NCI-H2081 treated with DMSO at 0.1 percent for 48 hours (cell line): ENCODE measurements at regions not wholly inside any gene's neighbourhood (a gene's known extent, or its start where the extent isn't known, plus 50 kb on each side); places are given as distances from the start of the nearest gene placed in this dataset.

ENCODE experiments used
- DNase-seq: peaks from one replicate; lab custom pipeline; 2025; lab: John Stamatoyannopoulos, UW

DNA sequence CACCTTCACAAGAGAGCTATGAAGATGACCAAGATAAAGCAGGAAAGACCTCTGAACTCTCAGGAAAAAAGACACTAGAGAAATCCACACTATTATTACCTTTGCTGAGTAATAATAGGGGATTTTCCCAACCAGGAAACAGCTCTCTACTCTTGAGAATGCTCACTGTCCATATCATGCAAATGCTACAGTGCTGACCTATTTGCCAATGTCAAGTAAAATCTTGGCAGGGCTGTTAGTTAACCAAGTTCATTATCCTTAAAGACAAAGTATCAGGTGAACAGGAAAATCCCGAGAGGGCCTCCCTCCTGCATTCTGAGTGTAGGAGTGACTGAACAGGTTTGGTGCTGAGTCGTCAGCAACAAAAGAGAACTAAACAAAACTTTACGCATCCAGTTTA, 306.6 kb downstream of the ACTL7B start:
- DNase-seq, result no peak

DNA sequence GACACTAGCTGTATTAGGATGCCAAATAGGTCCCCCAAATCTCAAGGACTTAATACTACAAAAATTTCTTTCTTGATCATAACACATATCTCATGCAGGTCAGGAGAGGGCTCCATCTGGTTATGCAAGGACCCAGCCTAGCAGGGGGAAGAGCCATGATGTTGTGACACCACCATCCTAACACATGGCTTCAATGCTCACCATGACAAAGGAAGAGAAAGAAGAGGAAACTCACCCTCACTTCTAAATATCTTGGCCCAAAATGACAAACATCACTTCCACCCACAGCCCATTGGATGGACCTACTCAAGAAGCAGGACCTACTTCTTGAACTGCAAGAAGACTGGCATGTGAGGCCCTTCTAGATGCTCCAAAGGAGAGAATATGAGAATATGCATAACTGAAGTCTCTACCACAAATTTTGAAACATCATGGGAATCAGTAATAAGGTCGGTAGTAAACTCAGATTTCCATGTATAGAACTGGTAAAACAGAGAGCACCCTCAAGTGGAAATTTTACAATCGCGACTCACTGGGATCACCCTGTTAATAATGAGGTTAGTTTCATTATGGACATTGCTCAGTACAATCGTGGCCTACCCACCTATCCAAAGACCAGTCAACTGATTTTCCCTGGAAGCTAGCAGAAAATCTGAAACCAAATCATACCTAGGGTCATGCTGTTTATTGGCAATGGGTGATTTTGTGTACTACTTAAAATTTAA, 308.2 kb downstream of the ACTL7B start:
- DNase-seq, result no peak

DNA sequence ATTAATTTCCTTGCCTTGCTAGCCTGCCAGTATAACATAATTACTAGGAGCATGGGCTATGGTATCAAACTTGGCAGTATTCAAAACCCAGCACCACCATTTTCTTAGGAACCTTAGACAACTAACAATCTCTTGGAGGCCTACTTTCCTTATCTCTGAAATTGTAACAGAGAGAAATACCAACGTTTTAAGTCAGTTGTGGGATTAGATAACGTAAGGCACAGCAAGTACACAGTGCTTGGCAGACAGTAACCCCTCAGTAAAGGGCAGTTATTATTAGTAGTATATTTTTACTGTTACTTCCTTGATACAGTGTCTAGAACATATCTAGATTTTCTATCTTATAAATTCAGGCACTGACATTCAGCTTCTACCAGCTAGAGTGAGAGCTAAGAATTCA, 309.6 kb downstream of the ACTL7B start:
- no peak for DNase-seq

DNA sequence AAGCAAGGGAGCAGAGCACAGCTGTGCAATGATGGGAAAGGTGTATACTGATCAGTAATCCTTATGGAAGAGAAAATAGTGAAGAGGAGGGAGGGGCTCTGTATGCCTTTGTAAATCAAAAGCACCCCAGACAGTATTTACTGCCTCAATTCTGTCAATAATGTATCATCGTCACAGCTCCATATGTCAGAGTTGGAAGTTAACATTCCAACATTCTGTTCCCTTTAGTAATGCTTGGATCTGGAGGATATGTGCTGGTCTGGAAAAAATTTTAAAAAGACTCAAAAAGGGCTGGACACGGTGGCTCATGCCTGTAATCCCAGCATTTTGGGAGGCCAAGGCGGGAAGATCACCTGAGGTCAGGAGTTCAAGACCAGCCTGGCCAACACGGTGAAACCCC, 310.4 kb downstream of the ACTL7B start:
- DNase-seq, result no peak

- no peak for DNase-seq
These were observed 310.9 kb downstream of the ACTL7B start for GRCh38 chr9:108544866-108545265.

DNA sequence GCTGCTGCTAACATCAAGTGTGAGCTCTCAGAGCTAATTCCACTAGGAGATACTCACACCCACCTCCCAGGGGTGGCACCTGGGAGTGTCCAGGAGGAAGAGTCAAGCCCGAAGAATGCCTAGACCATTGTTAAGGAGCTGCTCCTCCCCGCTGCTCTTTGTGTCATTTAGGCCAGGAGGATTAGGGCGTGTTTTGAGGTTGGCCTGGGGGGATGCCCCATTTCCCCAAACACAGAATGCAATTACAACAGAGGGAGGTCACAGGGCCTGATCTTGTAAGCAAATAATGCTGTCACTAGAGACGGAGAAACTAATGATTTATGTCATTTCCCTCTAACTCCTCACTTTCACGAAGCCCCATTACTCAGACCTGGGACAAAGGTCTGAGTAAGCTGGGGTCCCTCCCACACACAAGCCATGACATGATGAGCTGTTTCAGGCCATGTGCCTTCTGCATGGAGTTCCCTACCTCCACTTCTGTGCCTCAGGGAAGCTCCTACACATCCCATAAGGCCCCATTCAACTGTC, 312.5 kb downstream of the ACTL7B start:
- no peak for DNase-seq

GRCh38 chr9:108537756-108538155, 318.0 kb downstream of the ACTL7B start:
- DNase-seq, result no peak

GRCh38 chr9:108536836-108537601, 318.8 kb downstream of the ACTL7B start:
- no peak for DNase-seq

DNA sequence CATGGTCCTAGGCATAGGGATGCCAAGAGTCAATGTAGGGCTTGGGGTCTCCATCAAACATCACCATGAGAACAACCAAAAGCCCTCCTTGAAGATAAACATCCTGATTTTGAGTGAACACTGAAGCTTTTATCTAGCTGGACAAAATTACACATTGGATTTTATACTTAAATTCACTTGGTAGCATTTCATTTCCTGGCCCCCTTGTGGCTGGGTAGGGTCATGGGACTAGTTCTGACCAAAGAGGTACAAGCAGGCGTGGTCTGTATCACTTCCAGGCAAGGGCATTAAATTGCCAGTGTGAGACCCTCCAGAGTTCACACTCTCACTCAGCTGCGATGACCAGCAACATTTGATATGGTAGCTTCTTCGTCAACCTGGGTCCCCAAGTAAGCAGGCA, 320.3 kb downstream of the ACTL7B start:
- DNase-seq, result no peak

GRCh38 chr9:108534741-108535140, 321.0 kb downstream of the ACTL7B start:
- no peak for DNase-seq

GRCh38 chr9:108530141-108530540, 325.6 kb downstream of the ACTL7B start:
- no peak for DNase-seq

DNA sequence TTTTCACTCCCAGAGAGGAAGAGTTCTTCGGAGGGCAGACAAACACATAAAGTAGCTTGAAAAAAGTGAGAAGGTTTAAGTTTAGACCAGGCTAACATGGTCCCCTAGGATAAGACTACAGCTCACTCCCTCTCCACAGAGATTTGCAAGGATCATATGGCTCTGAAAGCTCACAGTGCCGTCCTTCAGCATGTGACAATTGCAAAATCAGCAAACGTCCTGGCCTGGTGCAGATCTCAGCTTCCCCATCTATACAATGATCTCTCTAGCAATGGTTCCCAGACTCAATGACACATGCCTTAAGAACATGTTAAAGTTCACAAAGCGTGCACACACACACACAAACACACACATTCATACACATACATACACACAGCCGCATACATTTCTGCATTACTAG, 327.6 kb downstream of the ACTL7B start:
- DNase-seq, result no peak

- DNase-seq, result no peak
These were observed 329.3 kb downstream of the ACTL7B start for GRCh38 chr9:108526518-108526917.

DNA sequence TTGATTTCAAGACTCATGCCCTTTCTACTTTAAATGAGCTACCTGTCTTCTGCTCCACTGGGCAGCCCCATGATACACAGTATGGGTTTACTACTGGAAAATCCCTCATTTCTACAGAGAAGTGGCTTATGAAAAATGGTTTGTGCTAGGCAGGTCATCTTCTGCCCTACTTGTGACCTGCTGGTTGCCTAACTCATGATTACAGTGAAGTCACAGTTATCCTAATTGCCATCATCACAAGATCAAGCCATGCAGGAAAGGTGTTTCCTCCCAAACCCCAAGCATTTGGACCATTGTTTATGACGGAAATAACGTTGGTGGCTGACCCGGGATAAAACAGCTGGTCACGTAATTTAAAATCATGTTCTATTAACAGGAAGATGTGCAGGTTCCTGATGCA, 330.6 kb downstream of the ACTL7B start:
- DNase-seq, result no peak

GRCh38 chr9:108521063-108521590, 334.7 kb downstream of the ACTL7B start:
- no peak for DNase-seq

DNA sequence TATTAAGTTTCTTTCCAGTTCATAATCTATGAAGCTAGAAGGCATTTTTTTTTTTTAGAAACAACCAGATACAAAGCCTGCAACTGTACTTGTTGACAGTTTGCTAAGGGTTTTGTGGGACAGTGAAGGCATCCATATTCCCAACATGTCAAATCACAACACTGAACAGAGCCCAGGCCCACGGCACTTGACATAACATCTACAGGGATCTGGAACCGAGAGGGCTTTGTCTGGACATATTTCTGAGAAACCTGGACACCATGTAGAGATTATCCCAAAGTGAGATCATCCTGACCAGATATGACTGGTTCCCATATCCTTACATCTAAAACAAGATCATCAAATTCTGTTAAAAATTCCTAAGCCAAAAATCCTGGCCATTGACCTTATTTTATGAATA, 336.3 kb downstream of the ACTL7B start:
- DNase-seq, result no peak

- no peak for DNase-seq
These were observed 338.0 kb downstream of the ACTL7B start for GRCh38 chr9:108517651-108518365.

DNA sequence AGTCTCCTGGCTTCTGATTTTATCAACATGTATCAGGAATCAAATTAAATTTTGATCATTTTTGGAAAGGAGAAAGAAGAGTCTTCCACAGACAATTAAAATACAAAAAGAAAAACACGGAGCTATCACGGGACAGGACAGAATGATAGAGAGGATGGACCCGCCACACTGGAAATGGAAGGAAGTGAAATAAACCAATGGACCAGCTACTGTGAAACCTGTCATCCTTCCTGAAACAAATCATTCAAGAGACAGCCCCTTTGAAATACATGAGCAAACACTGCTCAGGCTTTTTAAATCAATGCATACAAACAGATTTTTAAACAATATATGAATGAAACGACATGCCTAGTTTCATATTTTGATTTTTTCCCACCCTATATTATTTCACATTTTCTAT, 339.4 kb downstream of the ACTL7B start:
- no peak for DNase-seq

DNA sequence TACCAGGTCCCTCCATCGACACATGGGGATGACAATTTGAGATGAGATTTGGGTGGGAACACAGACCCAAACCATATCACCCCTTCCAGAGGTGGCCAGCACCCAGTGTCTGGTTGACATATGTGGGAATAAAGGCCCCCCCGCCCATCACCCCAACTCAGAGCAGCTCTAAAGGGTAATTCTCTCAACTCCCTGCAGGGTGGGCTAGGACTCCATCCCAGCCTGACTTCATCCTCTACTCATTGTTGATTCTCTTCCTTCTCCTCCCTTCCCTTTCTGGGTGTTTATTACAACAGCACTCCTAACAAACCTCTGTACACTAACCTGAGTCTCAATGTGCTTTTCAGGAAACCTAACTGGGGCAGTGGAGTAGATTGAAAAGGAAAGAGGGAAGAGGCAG, 339.9 kb downstream of the ACTL7B start:
- no peak for DNase-seq

GRCh38 chr9:108512426-108513173, 343.2 kb downstream of the ACTL7B start:
- DNase-seq, result no peak

GRCh38 chr9:108511307-108511706, 344.5 kb downstream of the ACTL7B start:
- DNase-seq, result no peak

DNA sequence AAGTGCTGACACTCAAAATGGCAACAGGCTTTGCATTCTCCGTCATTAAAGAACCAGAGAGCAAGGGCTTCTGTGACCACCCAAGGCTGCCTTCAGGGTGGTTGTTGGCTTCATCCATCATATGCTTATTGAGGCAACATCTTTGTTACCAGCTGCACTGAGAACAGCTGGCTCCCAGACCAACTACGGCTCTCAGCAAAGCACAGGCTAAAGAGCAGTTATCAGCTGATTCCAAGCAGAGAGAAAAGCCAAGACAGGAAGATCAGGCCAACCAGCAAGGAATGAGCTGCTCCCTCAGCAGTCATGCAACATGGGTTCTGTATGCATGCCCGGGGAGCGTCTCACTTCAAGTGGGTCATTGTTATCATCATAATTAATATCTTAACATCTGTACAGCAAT, 358.9 kb downstream of the ACTL7B start:
- no peak for DNase-seq
